NT2/D1 (cell line): ENCODE measurements at regions not wholly inside any gene's neighbourhood (a gene's known extent, or its start where the extent isn't known, plus 50 kb on each side); places are given as distances from the start of the nearest gene placed in this dataset.

Source experiments
- SUZ12 ChIP-seq: IDR thresholded peaks from 2 replicates; pipeline ENCODE4 v1.6.1; 2011; ENCODE audit not compliant: insufficient read length, insufficient read depth; ENCODE audit errors: extremely low read depth
- YY1 ChIP-seq: IDR thresholded peaks from 2 replicates; pipeline ENCODE4 v1.6.1; 2011; ENCODE audit not compliant: insufficient read length, insufficient read depth
- ZNF274 ChIP-seq: IDR thresholded peaks from 2 replicates; pipeline ENCODE4 v1.6.1; 2011; ENCODE audit warnings: mild to moderate bottlenecking, low read depth, low read length

DNA sequence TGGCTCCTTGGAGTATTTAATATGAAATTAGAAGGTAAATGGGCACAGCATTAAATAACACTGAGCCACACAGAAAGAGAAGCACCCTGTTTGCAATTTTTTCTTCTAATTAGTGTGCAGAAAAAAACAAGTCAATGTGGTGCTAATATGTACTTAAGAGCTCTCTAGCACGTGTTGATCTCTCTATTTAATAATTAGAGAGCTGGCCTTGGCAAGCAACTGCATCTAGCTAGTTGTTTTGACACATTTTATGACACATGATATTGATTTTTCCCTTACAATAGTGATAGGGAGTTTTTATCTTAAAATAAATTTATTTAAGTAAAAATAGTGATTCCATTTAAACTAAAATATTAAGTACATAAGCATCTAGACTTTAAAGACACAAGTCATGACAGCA lies 54.5 kb upstream of the NUDT12 start:
- TF ChIP-seq ZNF274 (no peak), SUZ12 (no peak), YY1 (no peak)
